GM19324 (cell line): ENCODE measurements at regions not wholly inside any gene's neighbourhood (a gene's known extent, or its start where the extent isn't known, plus 50 kb on each side); places are given as distances from the start of the nearest gene placed in this dataset.

Experiments
- ATAC-seq: cut with Tn5 transposase; IDR thresholded peaks from one replicate; pipeline ENCODE4 v1.9.1; 2021; ENCODE audit warnings: mild to moderate bottlenecking, moderate library complexity; ENCODE audit not compliant: unreplicated experiment, low FRiP score

GRCh38 chr6:56378966-56379585 is 131.7 kb upstream of the COL21A1 start:
- no peak for ATAC-seq

GRCh38 chr6:56378507-56378906 is 131.1 kb upstream of the COL21A1 start:
- ATAC-seq: no peak

GRCh38 chr6:56377295-56377694 is 129.9 kb upstream of the COL21A1 start:
- ATAC-seq: no peak

- no peak for ATAC-seq
Observed at GRCh38 chr6:56375806-56376205, 128.4 kb upstream of the COL21A1 start.

GRCh38 chr6:56374841-56375369 is 127.5 kb upstream of the COL21A1 start:
- ATAC-seq: no peak

GRCh38 chr6:56372406-56372995 is 125.1 kb upstream of the COL21A1 start:
- ATAC-seq: no peak

GRCh38 chr6:56370561-56371211 is 123.3 kb upstream of the COL21A1 start:
- ATAC-seq: no peak

GRCh38 chr6:56370127-56370540 is 122.8 kb upstream of the COL21A1 start:
- ATAC-seq: no peak

- no peak for ATAC-seq
Observed at GRCh38 chr6:56368491-56368890, 121.1 kb upstream of the COL21A1 start.

GRCh38 chr6:56366141-56366852 is 118.9 kb upstream of the COL21A1 start:
- no peak for ATAC-seq

- no peak for ATAC-seq
Observed at GRCh38 chr6:56364827-56365339, 117.5 kb upstream of the COL21A1 start.

- ATAC-seq: no peak
Observed at GRCh38 chr6:56364431-56364826, 117.0 kb upstream of the COL21A1 start.

- no peak for ATAC-seq
Observed at GRCh38 chr6:56363796-56364430, 116.5 kb upstream of the COL21A1 start.

GRCh38 chr6:56361812-56362211 is 114.4 kb upstream of the COL21A1 start:
- ATAC-seq: no peak

GRCh38 chr6:56359201-56359899 is 112.0 kb upstream of the COL21A1 start:
- ATAC-seq: peak; percentile 82

GRCh38 chr6:56357616-56358373 is 110.4 kb upstream of the COL21A1 start:
- ATAC-seq: no peak

GRCh38 chr6:56356426-56356825 is 109.0 kb upstream of the COL21A1 start:
- ATAC-seq: no peak

GRCh38 chr6:56353860-56354259 is 106.5 kb upstream of the COL21A1 start:
- ATAC-seq: no peak

- no peak for ATAC-seq
Observed at GRCh38 chr6:56350628-56351260, 103.4 kb upstream of the COL21A1 start.
